ENCODE measurements at regions not wholly inside any gene's neighbourhood (a gene's known extent, or its start where the extent isn't known, plus 50 kb on each side); places are given as distances from the start of the nearest gene placed in this dataset.
"Not testable (repeated sequence)": the region's sequence is repeated elsewhere in the genome, so short reads cannot be mapped to it uniquely, and the experiment has no call there.

DNA sequence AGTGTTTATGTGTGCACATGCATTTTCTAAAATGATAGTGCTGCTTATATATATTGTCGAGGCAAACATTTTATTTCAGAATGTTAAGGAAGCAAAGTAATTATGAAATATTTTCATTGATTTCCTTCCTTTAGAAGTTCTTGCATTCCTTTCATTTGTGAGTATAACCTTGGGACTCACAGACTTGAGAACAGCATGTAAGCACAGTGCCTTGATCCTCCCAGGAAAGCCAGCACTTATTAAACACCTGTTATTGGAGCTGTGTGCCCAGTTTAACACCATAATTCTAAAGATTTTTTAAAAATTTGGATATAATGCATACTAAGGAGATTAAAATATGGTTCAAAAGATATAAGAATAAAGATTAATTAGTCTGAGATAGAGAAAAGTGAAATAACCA lies 554.4 kb upstream of the FAM98A start:
- no peak for DNase-seq (ENCODE audit: low read depth in 4 of 4, low spot score in 1 of 4)

GRCh38 chr2:34147780-34148179 lies 548.7 kb upstream of the FAM98A start:
- DNase-seq (ENCODE audit: low read depth in 4 of 4, low spot score in 1 of 4): no peak

DNA sequence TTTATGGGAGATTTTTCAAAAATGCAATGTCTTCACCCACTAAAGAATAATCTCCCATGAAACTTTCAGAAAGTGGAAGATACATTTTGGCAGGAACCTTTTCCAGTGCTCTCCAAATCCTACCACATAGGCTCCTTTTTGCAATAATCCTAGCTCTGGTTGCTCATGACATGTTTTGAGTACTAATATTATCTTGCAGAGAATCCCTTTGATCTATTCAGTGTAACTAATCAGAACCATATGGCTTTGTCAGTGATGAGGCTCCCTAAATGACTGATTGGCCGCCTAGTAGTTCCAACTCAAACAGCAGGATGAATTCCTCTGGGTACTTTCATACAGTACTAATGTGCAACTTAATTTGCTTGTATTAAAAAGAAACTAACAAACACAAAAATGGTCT lies 544.0 kb upstream of the FAM98A start:
- DNase-seq (ENCODE audit: low read depth in 4 of 4, low spot score in 1 of 4): no peak

DNA sequence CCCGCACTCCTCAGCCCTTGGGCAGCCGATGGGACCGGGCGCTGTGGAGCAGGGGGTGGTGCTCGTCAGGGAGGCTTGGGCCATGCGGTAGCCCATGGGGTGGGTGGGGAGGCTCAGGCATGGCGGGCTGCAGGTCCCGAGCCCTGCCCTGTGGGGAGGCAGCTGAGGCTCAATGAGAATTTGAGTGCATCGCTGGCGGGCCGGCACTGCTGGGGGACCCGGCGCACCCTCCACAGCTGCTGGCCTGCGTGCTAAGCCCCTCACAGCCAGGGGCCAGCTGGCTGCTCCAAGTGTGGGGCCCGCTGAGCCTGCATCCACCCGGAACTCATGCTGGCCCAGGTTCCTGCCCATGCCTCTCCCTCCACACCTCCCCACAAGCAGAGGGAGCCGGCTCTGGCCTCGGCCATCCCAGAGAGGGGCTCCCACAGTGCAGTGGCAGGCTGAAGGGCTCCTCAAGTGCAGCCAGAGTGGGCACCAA lies 543.5 kb upstream of the FAM98A start:
- not testable (repeated sequence) for DNase-seq (ENCODE audit: low read depth in 4 of 4, low spot score in 1 of 4)

DNA sequence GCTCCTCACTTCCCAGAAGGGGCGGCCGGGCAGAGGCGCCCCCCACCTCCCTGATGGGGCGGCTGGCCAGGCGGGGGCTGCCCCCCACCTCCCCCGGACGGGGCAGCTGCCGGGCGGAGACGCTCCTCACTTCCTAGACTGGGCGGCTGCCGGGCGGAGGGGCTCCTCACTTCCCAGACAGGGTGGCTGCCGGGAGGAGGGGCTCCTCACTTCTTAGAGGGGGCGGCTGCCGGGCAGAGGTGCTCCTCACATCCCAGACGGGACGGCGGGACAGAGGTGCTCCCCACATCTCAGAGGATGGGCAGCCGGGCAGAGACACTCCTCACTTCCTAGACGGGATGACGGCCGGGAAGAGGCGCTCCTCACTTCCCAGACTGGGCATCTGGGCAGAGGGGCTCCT lies 534.0 kb upstream of the FAM98A start:
- DNase-seq (ENCODE audit: low read depth in 4 of 4, low spot score in 1 of 4): not testable (repeated sequence)

GRCh38 chr2:34126279-34126678 lies 527.2 kb upstream of the FAM98A start:
- no peak for DNase-seq (ENCODE audit: low read depth in 4 of 4, low spot score in 1 of 4)

DNA sequence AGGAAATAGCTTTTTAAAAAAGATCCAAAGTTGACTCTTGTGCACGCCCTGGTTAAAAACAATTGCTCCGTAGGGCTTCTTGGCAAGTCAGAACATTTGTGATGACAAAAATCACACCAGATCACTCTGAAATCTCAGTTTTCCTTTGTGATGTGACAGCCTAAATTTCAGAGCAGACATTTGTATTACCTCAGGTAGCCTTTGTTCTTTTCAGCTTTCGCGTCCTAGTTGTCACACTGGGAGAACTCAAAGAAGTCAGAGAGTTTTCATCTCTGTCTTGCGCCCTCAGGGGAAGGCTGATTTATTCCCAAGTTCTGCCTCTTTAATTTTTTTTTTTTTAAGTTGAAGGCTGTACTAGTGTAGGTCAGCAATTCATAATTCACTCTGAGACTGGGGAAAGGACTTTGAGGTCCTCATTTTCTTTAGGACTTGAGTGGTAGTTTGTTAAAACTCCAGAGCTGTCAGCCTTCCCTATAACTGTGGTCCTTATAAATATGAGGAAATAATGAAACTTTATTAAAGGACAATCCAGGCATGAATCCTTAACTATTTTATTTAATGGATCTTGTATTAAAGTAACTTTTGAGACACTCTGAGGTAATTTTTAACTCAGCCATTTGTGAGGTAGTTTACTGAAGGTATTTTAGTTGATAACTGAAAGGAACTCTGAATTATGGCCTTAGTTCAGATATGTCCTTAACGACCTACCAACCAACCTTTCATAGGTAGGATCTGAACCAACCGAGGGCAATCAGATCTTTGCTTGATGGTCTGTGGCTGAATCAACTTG lies 525.1 kb upstream of the FAM98A start:
- DNase-seq (ENCODE audit: low read depth in 4 of 4, low spot score in 1 of 4): no peak

- no peak for DNase-seq (ENCODE audit: low read depth in 4 of 4, low spot score in 1 of 4)
Measured at GRCh38 chr2:34121076-34121475, 522.0 kb upstream of the FAM98A start.

GRCh38 chr2:34115076-34115475 lies 516.0 kb upstream of the FAM98A start:
- DNase-seq (ENCODE audit: low read depth in 4 of 4, low spot score in 1 of 4): no peak

DNA sequence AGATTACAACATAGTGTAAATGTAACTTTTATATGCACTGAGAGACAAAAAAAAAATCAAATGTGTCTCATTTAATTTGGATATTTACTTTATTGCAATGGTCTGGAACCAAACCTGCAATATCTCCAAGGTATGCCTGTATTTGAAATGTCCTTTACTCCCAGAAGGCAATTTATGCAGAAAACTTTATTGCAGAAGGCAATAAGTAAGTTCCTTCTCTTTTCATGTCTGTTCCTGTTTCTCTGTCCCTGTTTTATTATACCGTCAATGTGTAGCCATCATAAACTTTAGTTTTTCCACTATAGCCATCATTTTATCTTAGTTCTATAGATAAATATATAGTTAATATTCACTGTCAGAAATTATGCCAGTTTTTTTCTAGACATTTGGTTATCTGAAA lies 513.1 kb upstream of the FAM98A start:
- DNase-seq (ENCODE audit: low read depth in 4 of 4, low spot score in 1 of 4): no peak

DNA sequence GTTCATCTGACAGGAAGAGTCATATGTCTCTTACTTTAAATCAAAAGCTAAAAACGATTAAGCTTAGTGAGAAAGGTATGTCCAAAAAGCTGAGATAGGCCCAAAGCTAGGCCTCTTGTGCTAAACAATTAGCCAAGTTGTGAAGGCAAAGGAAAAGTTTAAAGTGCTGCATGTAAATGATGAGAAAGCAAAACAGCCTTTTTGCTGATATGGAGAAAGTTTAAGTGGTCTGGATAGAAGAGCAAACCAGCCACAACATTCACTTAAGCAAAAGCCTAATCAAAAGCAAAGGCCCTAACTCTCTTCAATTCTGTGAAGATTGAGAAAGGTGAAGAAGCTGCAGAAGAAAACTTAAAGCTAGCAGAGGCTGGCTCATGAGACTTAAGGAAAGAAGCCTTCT lies 511.3 kb upstream of the FAM98A start:
- DNase-seq (ENCODE audit: low read depth in 4 of 4, low spot score in 1 of 4): no peak

- no peak for DNase-seq (ENCODE audit: low read depth in 4 of 4, low spot score in 1 of 4)
Measured at GRCh38 chr2:34107811-34108210, 508.7 kb upstream of the FAM98A start.

DNA sequence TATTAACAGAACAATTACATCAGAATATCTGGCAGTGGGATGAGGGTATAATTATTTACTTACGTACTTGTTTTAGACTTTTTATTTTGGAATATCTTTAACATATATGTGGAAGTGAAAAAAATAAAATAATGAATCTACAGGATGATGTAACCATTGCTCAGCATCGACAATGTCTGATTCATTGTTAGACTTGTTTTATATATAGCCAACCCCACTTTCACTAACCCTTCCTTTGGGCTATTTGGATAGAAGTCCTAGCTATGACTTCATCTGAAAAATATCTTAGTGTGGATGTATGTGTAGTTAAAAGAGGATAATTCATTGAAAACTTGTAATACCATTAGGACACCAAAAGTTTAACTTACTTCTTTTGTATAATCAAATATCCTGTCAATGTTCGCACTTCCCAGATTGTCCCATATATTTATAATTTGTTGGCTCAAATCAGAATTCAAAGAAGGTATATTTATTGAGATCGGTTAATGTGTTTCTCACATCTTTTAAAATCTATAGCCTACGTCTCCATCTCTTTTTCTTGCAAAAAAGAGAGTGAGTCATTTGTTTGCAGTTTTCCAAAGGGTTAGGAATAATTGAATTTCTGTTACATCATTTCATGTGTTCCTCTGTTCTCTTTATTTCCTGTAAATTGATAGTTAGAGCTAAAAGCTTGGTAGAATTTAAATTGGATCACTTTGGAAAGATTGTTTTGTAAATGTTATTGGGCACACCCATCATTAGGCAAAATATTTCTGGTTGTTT lies 506.1 kb upstream of the FAM98A start:
- DNase-seq (ENCODE audit: low read depth in 4 of 4, low spot score in 1 of 4): no peak

DNA sequence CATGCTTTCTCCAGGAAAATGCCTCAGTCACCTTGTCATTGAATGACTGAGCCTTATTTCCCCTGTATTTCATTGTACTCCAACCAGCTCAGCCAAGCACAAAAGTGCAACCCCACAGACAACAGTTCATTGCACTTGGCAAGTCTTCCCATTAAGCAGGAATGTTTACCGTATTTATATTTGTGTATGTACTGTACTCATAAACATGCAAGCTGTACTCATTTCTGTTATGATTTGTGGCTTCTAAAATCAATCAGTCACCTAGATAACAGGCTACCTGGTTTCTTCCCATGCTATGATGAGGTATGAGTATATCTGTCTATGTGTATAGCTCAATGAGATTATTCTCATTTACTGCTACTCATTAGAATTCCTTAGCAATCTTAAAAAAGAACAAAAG lies 505.5 kb upstream of the FAM98A start:
- DNase-seq (ENCODE audit: low read depth in 4 of 4, low spot score in 1 of 4): no peak

- no peak for DNase-seq (ENCODE audit: low read depth in 4 of 4, low spot score in 1 of 4)
Measured at GRCh38 chr2:34103437-34103836, 504.3 kb upstream of the FAM98A start.

- DNase-seq (ENCODE audit: low read depth in 4 of 4, low spot score in 1 of 4): no peak
Measured at GRCh38 chr2:34102339-34102738, 503.2 kb upstream of the FAM98A start.

- DNase-seq (ENCODE audit: low read depth in 4 of 4, low spot score in 1 of 4): no peak
Measured at GRCh38 chr2:34099377-34099776, 500.3 kb upstream of the FAM98A start.

DNA sequence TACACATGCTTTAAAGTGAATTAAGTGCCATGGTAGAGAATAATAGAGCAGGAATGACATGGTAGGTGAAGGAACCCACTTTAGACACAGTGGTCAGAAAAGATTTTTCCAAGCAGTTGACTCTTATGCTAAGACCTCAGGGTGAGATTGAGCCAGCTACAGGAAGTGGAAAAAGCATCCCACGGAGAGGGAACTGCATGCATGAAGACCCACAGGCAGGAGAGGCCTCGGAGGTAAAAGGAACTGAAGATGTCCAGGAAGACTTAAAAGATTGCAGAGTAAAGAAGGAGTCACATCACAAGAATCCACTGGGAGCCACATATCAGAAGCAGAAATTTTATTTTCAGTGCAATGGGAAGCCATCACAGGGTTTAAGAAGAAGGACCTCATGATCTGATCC lies 499.2 kb upstream of the FAM98A start:
- no peak for DNase-seq (ENCODE audit: low read depth in 4 of 4, low spot score in 1 of 4)

GRCh38 chr2:34096562-34097171 lies 497.6 kb upstream of the FAM98A start:
- DNase-seq (ENCODE audit: low read depth in 4 of 4, low spot score in 1 of 4): peak; percentile 17 to 37 (median 18)

- no peak for DNase-seq (ENCODE audit: low read depth in 4 of 4, low spot score in 1 of 4)
Measured at GRCh38 chr2:34093790-34094189, 494.7 kb upstream of the FAM98A start.

- no peak for DNase-seq (ENCODE audit: low read depth in 4 of 4, low spot score in 1 of 4)
Measured at GRCh38 chr2:34070196-34070595, 471.1 kb upstream of the FAM98A start.

GRCh38 chr2:34069604-34070003 lies 470.5 kb upstream of the FAM98A start:
- no peak for DNase-seq (ENCODE audit: low read depth in 4 of 4, low spot score in 1 of 4)
